ENCODE measurements at regions not wholly inside any gene's neighbourhood (a gene's known extent, or its start where the extent isn't known, plus 50 kb on each side); places are given as distances from the start of the nearest gene placed in this dataset.

DNA sequence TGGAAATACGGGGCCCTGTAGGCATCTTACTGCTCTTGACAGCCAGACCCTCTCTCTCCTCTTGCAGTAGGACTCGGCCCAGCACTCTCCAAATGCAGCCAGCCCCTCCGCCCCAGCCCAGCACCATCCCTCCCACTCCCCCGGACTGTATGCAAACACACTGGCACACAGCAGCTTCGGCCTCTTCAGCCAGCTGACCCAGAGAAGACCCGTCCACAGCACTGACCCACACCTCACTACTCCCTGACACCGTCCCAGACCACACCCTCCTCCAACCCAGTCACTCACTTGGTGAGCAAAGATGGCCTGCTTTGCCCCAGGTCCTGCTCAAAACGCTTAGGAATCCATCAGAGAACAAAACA lies 164.6 kb downstream of the IGLL1 start:
- Histone ChIP-seq H3K27me3 (ENCODE audit: insufficient read depth, low read length) (no peaks in the 10 kb centered on the region), H2AFZ (ENCODE audit: low read length) (no peak overlapping the region), H3K4me2 (ENCODE audit: insufficient read depth, insufficient read length, low read length) (no peak overlapping the region), H2BK20ac (ENCODE audit: low read depth, low read length, poor library complexity, severe bottlenecking) (no peak overlapping the region), H4K91ac (ENCODE audit: insufficient read length, low read depth, low read length) (no peak overlapping the region), H3K79me1 (ENCODE audit: insufficient read depth, low read depth, low read length, poor library complexity, severe bottlenecking) (no peaks in the 10 kb centered on the region), H3K14ac (ENCODE audit: insufficient read depth, low read length) (no peak overlapping the region), H4K20me1 (ENCODE audit: control insufficient read depth, insufficient read depth, insufficient read length) (no peaks in the 10 kb centered on the region), H4K5ac (ENCODE audit: insufficient read length, low read depth, low read length) (no peak overlapping the region), H3K4ac (ENCODE audit: low read depth, low read length) (no peak overlapping the region), H3K9me3 (ENCODE audit: control insufficient read depth, low read depth, low read length) (no peaks in the 10 kb centered on the region), H3T11ph (ENCODE audit: low read length) (no peak overlapping the region), H4K8ac (replicated peaks; ENCODE audit: insufficient read length, low read depth, low read length) (no peak overlapping the region), H2BK12ac (ENCODE audit: insufficient read length, low read depth, low read length) (no peak overlapping the region), H3K18ac (ENCODE audit: insufficient read length, low read depth, low read length) (no peak overlapping the region), H3K4me1 (ENCODE audit: insufficient read depth, low read length) (no peaks in the 10 kb centered on the region), H3K9ac (ENCODE audit: extremely low read depth, insufficient read length, low read length) (no peak overlapping the region), H2AK5ac (ENCODE audit: insufficient read length, low read length) (no peak overlapping the region), H3K56ac (ENCODE audit: insufficient read length, low read depth, low read length) (no peak overlapping the region), H3K23me2 (ENCODE audit: insufficient read length, low read depth, low read length, poor library complexity, severe bottlenecking) (no peaks in the 10 kb centered on the region), H2BK15ac (ENCODE audit: low read depth, low read length) (no peak overlapping the region), H3K27ac (ENCODE audit: insufficient read length, low read depth, low read length) (no peak overlapping the region), H3K23ac (ENCODE audit: insufficient read length, low read depth, low read length) (no peak overlapping the region), H2BK120ac (ENCODE audit: low read depth, low read length, poor library complexity, severe bottlenecking) (no peak overlapping the region), H2BK5ac (ENCODE audit: insufficient read length, low read length) (no peak overlapping the region), H3K79me2 (ENCODE audit: insufficient read depth, low read length) (no peaks in the 10 kb centered on the region)
- Mint-ChIP-seq H3K36me3 (ENCODE audit: insufficient read depth in 1 of 3, low read depth in 3 of 3) (no peaks in the 10 kb centered on the region), H3K4me1 (peaks cover 0 to 20% of the 10 kb centered on the region in 2 experiments; a peak in 3 of 4 replicates), H3K27ac (peak overlapping the region in 1 of 3 experiments; percentile 32; a peak in 1 of 7 replicates), H3K4me3 (no peak overlapping the region), H3K27me3 (ENCODE audit: low read depth) (peaks cover 80% of the 10 kb centered on the region), H3K9me3 (no peaks in the 10 kb centered on the region)
- DNase-seq = no peak
- no CpG with 5 or more reads among the region's 8 CpGs for WGBS (ENCODE audit: extremely low coverage, insufficient read length, low lambda C conversion rate)
- TF ChIP-seq, protein P1, sequence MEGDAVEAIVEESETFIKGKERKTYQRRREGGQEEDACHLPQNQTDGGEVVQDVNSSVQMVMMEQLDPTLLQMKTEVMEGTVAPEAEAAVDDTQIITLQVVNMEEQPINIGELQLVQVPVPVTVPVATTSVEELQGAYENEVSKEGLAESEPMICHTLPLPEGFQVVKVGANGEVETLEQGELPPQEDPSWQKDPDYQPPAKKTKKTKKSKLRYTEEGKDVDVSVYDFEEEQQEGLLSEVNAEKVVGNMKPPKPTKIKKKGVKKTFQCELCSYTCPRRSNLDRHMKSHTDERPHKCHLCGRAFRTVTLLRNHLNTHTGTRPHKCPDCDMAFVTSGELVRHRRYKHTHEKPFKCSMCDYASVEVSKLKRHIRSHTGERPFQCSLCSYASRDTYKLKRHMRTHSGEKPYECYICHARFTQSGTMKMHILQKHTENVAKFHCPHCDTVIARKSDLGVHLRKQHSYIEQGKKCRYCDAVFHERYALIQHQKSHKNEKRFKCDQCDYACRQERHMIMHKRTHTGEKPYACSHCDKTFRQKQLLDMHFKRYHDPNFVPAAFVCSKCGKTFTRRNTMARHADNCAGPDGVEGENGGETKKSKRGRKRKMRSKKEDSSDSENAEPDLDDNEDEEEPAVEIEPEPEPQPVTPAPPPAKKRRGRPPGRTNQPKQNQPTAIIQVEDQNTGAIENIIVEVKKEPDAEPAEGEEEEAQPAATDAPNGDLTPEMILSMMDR (conservative IDR thresholded peaks at IDR 0.05) = no peak

All from H9 (cell line).